ENCODE measurements at regions not wholly inside any gene's neighbourhood (a gene's known extent, or its start where the extent isn't known, plus 50 kb on each side); places are given as distances from the start of the nearest gene placed in this dataset.

DNA sequence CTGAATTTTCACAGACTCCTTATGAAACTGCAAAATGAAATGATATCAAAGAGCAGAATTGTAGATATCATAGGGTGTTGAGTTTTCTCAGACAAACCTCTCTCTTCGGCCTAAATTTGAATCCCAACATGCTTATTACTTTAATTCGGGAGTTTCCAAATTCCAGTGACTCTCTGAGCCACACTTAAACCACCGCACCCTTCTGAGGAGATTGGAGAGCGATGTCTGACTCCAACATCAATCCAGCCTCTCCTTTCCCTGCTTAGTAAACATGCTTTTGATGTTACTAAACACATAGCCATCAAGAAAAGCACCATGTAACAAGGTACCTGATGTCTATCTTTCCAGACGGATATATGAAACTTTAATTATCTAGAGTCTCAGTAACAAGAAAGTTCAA, 103.1 kb upstream of the ARHGAP28 start:
- H2AFZ ChIP-seq (ENCODE audit: low read length) = no peak overlapping the region
- WGBS, 2 experiments (ENCODE audit: extremely low coverage in 1 of 2, insufficient coverage in 1 of 2, insufficient read length in 1 of 2, insufficient replicate concordance in 2 of 2, low coverage in 1 of 2, low lambda C conversion rate in 2 of 2, missing lambda C conversion rate in 1 of 2) = 88% methylated on average over 5 of the region's 5 CpGs; no CpG with 5 or more reads in 1 of the 2 experiments
- H3K23ac ChIP-seq (ENCODE audit: insufficient read length) = no peak overlapping the region
- H2BK15ac ChIP-seq (ENCODE audit: low read length) = no peak overlapping the region
- H3K36me3 ChIP-seq (ENCODE audit: control insufficient read depth in 2 of 4, insufficient read depth in 4 of 4, low read length in 3 of 4) = no peaks in the 10 kb centered on the region
- H4K20me1 ChIP-seq (replicated peaks in 1 of 2; ENCODE audit: control insufficient read depth in 1 of 2, insufficient read depth in 2 of 2, low read length in 2 of 2) = no peaks in the 10 kb centered on the region
- H3K18ac ChIP-seq (ENCODE audit: extremely low read depth, low read length) = no peak overlapping the region
- no peak overlapping the region for H4K91ac ChIP-seq (replicated peaks; ENCODE audit: insufficient read length, low read length)
- H4K5ac ChIP-seq (ENCODE audit: insufficient read length, low read depth, low read length) = no peak overlapping the region
- H3K9ac ChIP-seq (replicated peaks in 1 of 4; ENCODE audit: extremely low read depth in 1 of 4, low read depth in 3 of 4, low read length in 3 of 4) = no peak overlapping the region
- no peak overlapping the region for H2BK120ac ChIP-seq (replicated peaks; ENCODE audit: low read depth, low read length)
- H3K4me2 ChIP-seq (ENCODE audit: insufficient read depth in 1 of 2, low read depth in 2 of 2, low read length in 2 of 2) = no peak overlapping the region
- no peak overlapping the region for H3K56ac ChIP-seq (replicated peaks; ENCODE audit: insufficient read length, low read depth, low read length)
- H2AK5ac ChIP-seq (ENCODE audit: low read depth, low read length) = no peak overlapping the region
- H2BK12ac ChIP-seq (ENCODE audit: low read depth, low read length) = no peak overlapping the region
- no peak overlapping the region for H2BK20ac ChIP-seq (ENCODE audit: low read length)
- H3K4ac ChIP-seq (replicated peaks; ENCODE audit: insufficient read length, low read depth, low read length) = no peak overlapping the region
- peaks cover 0 to 3% (median 0%) of the 10 kb centered on the region in 4 experiments; a peak in 2 of 7 replicates for H3K4me1 ChIP-seq (replicated peaks in 1 of 4; ENCODE audit: control insufficient read depth in 3 of 4, insufficient read depth in 4 of 4, low read length in 3 of 4)
- no peak overlapping the region for H3K14ac ChIP-seq (ENCODE audit: insufficient read length)
- no peaks in the 10 kb centered on the region for H3K9me3 ChIP-seq (ENCODE audit: insufficient read depth in 2 of 2, low read depth in 1 of 2, low read length in 1 of 2)
- ChIA-PET CTCF (ENCODE audit: partially characterized antibody) (no interaction called here), POLR2A (ENCODE audit: partially characterized antibody) (no interaction called here)
- H3K79me1 ChIP-seq (ENCODE audit: low read depth, low read length) = no peaks in the 10 kb centered on the region
- no peak for DNase-seq (ENCODE audit: low read depth in 1 of 2, low spot score in 2 of 2)
- H3K23me2 ChIP-seq (ENCODE audit: low read depth, low read length) = peaks cover 2% of the 10 kb centered on the region; the same call in 1 of the 2 replicates
- no peak overlapping the region for H3K27ac ChIP-seq (ENCODE audit: low read depth, low read length)
- no peaks in the 10 kb centered on the region for H3K79me2 ChIP-seq (ENCODE audit: control insufficient read depth in 1 of 2, insufficient read depth in 2 of 2, low read length in 2 of 2)
- H4K8ac ChIP-seq (ENCODE audit: extremely low read depth, insufficient read depth, low read length) = no peak overlapping the region
- no peaks in the 10 kb centered on the region; a peak in 1 of 7 replicates for H3K27me3 ChIP-seq (replicated peaks in 1 of 4; ENCODE audit: control insufficient read depth in 3 of 4, extremely low read depth in 1 of 4, insufficient read depth in 3 of 4, low read length in 3 of 4)
- no peak for FAIRE-seq
- no peak overlapping the region for H3K4me3 ChIP-seq (ENCODE audit: extremely low read depth in 1 of 4, insufficient read depth in 2 of 4, low read depth in 3 of 4, low read length in 4 of 4)
- no peak overlapping the region for H2BK5ac ChIP-seq (ENCODE audit: low read depth, low read length)
- TF ChIP-seq PHF8 (conservative IDR thresholded peaks at IDR 0.05; ENCODE audit: low read depth, low read length) (no peak), SP2 (IDR thresholded peaks at IDR 0.05; ENCODE audit: low read length) (no peak), CBX8 (IDR thresholded peaks at IDR 0.05; ENCODE audit: borderline replicate concordance, low read depth, low read length) (no peak), RNF2 (IDR thresholded peaks at IDR 0.05; ENCODE audit: borderline replicate concordance, low read depth, low read length, missing control alignments, poor library complexity, severe bottlenecking) (no peak), KDM5A (IDR thresholded peaks at IDR 0.05; ENCODE audit: low read length) (no peak), BCL11A (IDR thresholded peaks at IDR 0.05; ENCODE audit: low read depth in 2 of 2, low read length in 2 of 2) (no peak), EGR1 (IDR thresholded peaks at IDR 0.05; ENCODE audit: borderline replicate concordance, low read depth, low read length) (no peak), FOSL1 (IDR thresholded peaks at IDR 0.05; ENCODE audit: insufficient read depth, low read depth, low read length) (no peak), NANOG (IDR thresholded peaks at IDR 0.05; ENCODE audit: insufficient read depth, low read depth, low read length, poor library complexity, severe bottlenecking) (no peak)
- TF ChIP-seq, protein P1, sequence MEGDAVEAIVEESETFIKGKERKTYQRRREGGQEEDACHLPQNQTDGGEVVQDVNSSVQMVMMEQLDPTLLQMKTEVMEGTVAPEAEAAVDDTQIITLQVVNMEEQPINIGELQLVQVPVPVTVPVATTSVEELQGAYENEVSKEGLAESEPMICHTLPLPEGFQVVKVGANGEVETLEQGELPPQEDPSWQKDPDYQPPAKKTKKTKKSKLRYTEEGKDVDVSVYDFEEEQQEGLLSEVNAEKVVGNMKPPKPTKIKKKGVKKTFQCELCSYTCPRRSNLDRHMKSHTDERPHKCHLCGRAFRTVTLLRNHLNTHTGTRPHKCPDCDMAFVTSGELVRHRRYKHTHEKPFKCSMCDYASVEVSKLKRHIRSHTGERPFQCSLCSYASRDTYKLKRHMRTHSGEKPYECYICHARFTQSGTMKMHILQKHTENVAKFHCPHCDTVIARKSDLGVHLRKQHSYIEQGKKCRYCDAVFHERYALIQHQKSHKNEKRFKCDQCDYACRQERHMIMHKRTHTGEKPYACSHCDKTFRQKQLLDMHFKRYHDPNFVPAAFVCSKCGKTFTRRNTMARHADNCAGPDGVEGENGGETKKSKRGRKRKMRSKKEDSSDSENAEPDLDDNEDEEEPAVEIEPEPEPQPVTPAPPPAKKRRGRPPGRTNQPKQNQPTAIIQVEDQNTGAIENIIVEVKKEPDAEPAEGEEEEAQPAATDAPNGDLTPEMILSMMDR (IDR thresholded peaks at IDR 0.05; ENCODE audit: control extremely low read depth in 1 of 3, insufficient read depth in 1 of 3, low read depth in 1 of 3, low read length in 3 of 3) = no peak
- TF ChIP-seq, protein P2, sequence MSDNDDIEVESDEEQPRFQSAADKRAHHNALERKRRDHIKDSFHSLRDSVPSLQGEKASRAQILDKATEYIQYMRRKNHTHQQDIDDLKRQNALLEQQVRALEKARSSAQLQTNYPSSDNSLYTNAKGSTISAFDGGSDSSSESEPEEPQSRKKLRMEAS (IDR thresholded peaks at IDR 0.05) = no peak
